ENCODE measurements at regions not wholly inside any gene's neighbourhood (a gene's known extent, or its start where the extent isn't known, plus 50 kb on each side); places are given as distances from the start of the nearest gene placed in this dataset.
"Not testable (repeated sequence)": the region's sequence is repeated elsewhere in the genome, so short reads cannot be mapped to it uniquely, and the experiment has no call there.

- H3K9me3 Mint-ChIP-seq; H3K27me3 Mint-ChIP-seq (ENCODE audit: low read depth); H3K4me3 Mint-ChIP-seq; H3K27ac Mint-ChIP-seq; H3K4me1 Mint-ChIP-seq (ENCODE audit: low read depth); H3K36me3 Mint-ChIP-seq (ENCODE audit: low read depth): not testable (repeated sequence)
Observed at GRCh38 chr9:87388708-87389107, 109.0 kb upstream of the DAPK1 start.

GRCh38 chr9:87389936-87390335 is 107.7 kb upstream of the DAPK1 start:
- no peaks in the 10 kb centered on the region for H3K27me3 Mint-ChIP-seq (ENCODE audit: low read depth)
- no peaks in the 10 kb centered on the region for H3K4me1 Mint-ChIP-seq (ENCODE audit: low read depth)
- H3K36me3 Mint-ChIP-seq (ENCODE audit: low read depth): no peaks in the 10 kb centered on the region
- H3K27ac Mint-ChIP-seq: no peak overlapping the region
- no peak overlapping the region for H3K4me3 Mint-ChIP-seq
- H3K9me3 Mint-ChIP-seq: no peaks in the 10 kb centered on the region

GRCh38 chr9:87390361-87390760 is 107.3 kb upstream of the DAPK1 start:
- no peak overlapping the region for H3K4me3 Mint-ChIP-seq
- H3K4me1 Mint-ChIP-seq (ENCODE audit: low read depth): no peaks in the 10 kb centered on the region
- no peak overlapping the region for H3K27ac Mint-ChIP-seq
- no peaks in the 10 kb centered on the region for H3K9me3 Mint-ChIP-seq
- H3K36me3 Mint-ChIP-seq (ENCODE audit: low read depth): no peaks in the 10 kb centered on the region
- no peaks in the 10 kb centered on the region for H3K27me3 Mint-ChIP-seq (ENCODE audit: low read depth)

- no peaks in the 10 kb centered on the region for H3K36me3 Mint-ChIP-seq (ENCODE audit: low read depth)
- no peaks in the 10 kb centered on the region for H3K4me1 Mint-ChIP-seq (ENCODE audit: low read depth)
- H3K4me3 Mint-ChIP-seq: no peak overlapping the region
- no peak overlapping the region for H3K27ac Mint-ChIP-seq
- H3K9me3 Mint-ChIP-seq: no peaks in the 10 kb centered on the region
- no peaks in the 10 kb centered on the region for H3K27me3 Mint-ChIP-seq (ENCODE audit: low read depth)
Observed at GRCh38 chr9:87392086-87392485, 105.6 kb upstream of the DAPK1 start.

GRCh38 chr9:87393706-87394230 is 103.9 kb upstream of the DAPK1 start:
- Mint-ChIP-seq H3K36me3 (ENCODE audit: low read depth) (no peaks in the 10 kb centered on the region), H3K4me1 (ENCODE audit: low read depth) (no peaks in the 10 kb centered on the region), H3K27ac (no peak overlapping the region), H3K4me3 (no peak overlapping the region), H3K9me3 (no peaks in the 10 kb centered on the region), H3K27me3 (ENCODE audit: low read depth) (no peaks in the 10 kb centered on the region)

- Mint-ChIP-seq H3K9me3 (no peaks in the 10 kb centered on the region), H3K4me3 (no peak overlapping the region), H3K4me1 (ENCODE audit: low read depth) (no peaks in the 10 kb centered on the region), H3K36me3 (ENCODE audit: low read depth) (no peaks in the 10 kb centered on the region), H3K27ac (no peak overlapping the region), H3K27me3 (ENCODE audit: low read depth) (no peaks in the 10 kb centered on the region)
Observed at GRCh38 chr9:87395804-87396479, 101.7 kb upstream of the DAPK1 start.

GRCh38 chr9:87401681-87402080 is 96.0 kb upstream of the DAPK1 start:
- H3K27ac Mint-ChIP-seq: no peak overlapping the region
- no peak overlapping the region for H3K4me3 Mint-ChIP-seq
- no peaks in the 10 kb centered on the region for H3K9me3 Mint-ChIP-seq
- H3K4me1 Mint-ChIP-seq (ENCODE audit: low read depth): no peaks in the 10 kb centered on the region
- H3K36me3 Mint-ChIP-seq (ENCODE audit: low read depth): no peaks in the 10 kb centered on the region
- H3K27me3 Mint-ChIP-seq (ENCODE audit: low read depth): no peaks in the 10 kb centered on the region

GRCh38 chr9:87402537-87402936 is 95.1 kb upstream of the DAPK1 start:
- H3K4me1 Mint-ChIP-seq (ENCODE audit: low read depth): no peaks in the 10 kb centered on the region
- no peaks in the 10 kb centered on the region for H3K36me3 Mint-ChIP-seq (ENCODE audit: low read depth)
- H3K27me3 Mint-ChIP-seq (ENCODE audit: low read depth): no peaks in the 10 kb centered on the region
- H3K4me3 Mint-ChIP-seq: no peak overlapping the region
- no peak overlapping the region for H3K27ac Mint-ChIP-seq
- no peaks in the 10 kb centered on the region for H3K9me3 Mint-ChIP-seq

- H3K27ac Mint-ChIP-seq: no peak overlapping the region
- no peaks in the 10 kb centered on the region for H3K9me3 Mint-ChIP-seq
- H3K4me3 Mint-ChIP-seq: no peak overlapping the region
- H3K36me3 Mint-ChIP-seq (ENCODE audit: low read depth): no peaks in the 10 kb centered on the region
- no peaks in the 10 kb centered on the region for H3K27me3 Mint-ChIP-seq (ENCODE audit: low read depth)
- H3K4me1 Mint-ChIP-seq (ENCODE audit: low read depth): no peaks in the 10 kb centered on the region
Observed at GRCh38 chr9:87405677-87406542, 91.8 kb upstream of the DAPK1 start.

- no peaks in the 10 kb centered on the region for H3K9me3 Mint-ChIP-seq
Observed at GRCh38 chr9:87406543-87407166, 91.0 kb upstream of the DAPK1 start.

GRCh38 chr9:87410047-87411005 is 87.3 kb upstream of the DAPK1 start:
- H3K4me1 Mint-ChIP-seq (ENCODE audit: low read depth); H3K27me3 Mint-ChIP-seq (ENCODE audit: low read depth); H3K36me3 Mint-ChIP-seq (ENCODE audit: low read depth); H3K4me3 Mint-ChIP-seq; H3K27ac Mint-ChIP-seq; H3K9me3 Mint-ChIP-seq: not testable (repeated sequence)

More at GRCh38 chr9:87406543-87407166, 91.0 kb upstream of the DAPK1 start:
- Mint-ChIP-seq H3K36me3 (ENCODE audit: low read depth) (no peaks in the 10 kb centered on the region), H3K27ac (no peak overlapping the region), H3K27me3 (ENCODE audit: low read depth) (no peaks in the 10 kb centered on the region), H3K4me3 (no peak overlapping the region), H3K4me1 (ENCODE audit: low read depth) (no peaks in the 10 kb centered on the region)

GRCh38 chr9:87420884-87421283 is 76.8 kb upstream of the DAPK1 start:
- no peaks in the 10 kb centered on the region for H3K36me3 Mint-ChIP-seq (ENCODE audit: low read depth)
- H3K4me3 Mint-ChIP-seq: no peak overlapping the region

GRCh38 chr9:87421734-87422133 is 75.9 kb upstream of the DAPK1 start:
- Mint-ChIP-seq H3K4me1 (ENCODE audit: low read depth) (no peaks in the 10 kb centered on the region), H3K4me3 (no peak overlapping the region), H3K27me3 (ENCODE audit: low read depth) (no peaks in the 10 kb centered on the region), H3K27ac (no peak overlapping the region), H3K36me3 (ENCODE audit: low read depth) (no peaks in the 10 kb centered on the region), H3K9me3 (peaks cover 13% of the 10 kb centered on the region)

More at GRCh38 chr9:87420884-87421283, 76.8 kb upstream of the DAPK1 start:
- H3K4me1 Mint-ChIP-seq (ENCODE audit: low read depth): no peaks in the 10 kb centered on the region
- H3K9me3 Mint-ChIP-seq: peaks cover 8% of the 10 kb centered on the region
- H3K27ac Mint-ChIP-seq: no peak overlapping the region
- no peaks in the 10 kb centered on the region for H3K27me3 Mint-ChIP-seq (ENCODE audit: low read depth)

- Mint-ChIP-seq H3K27me3 (ENCODE audit: low read depth) (no peaks in the 10 kb centered on the region), H3K9me3 (peaks cover 13% of the 10 kb centered on the region), H3K27ac (no peak overlapping the region), H3K4me1 (ENCODE audit: low read depth) (no peaks in the 10 kb centered on the region), H3K4me3 (no peak overlapping the region), H3K36me3 (ENCODE audit: low read depth) (no peaks in the 10 kb centered on the region)
Observed at GRCh38 chr9:87422999-87423398, 74.7 kb upstream of the DAPK1 start.
